ENCODE measurements at regions not wholly inside any gene's neighbourhood (a gene's known extent, or its start where the extent isn't known, plus 50 kb on each side); places are given as distances from the start of the nearest gene placed in this dataset.

DNA sequence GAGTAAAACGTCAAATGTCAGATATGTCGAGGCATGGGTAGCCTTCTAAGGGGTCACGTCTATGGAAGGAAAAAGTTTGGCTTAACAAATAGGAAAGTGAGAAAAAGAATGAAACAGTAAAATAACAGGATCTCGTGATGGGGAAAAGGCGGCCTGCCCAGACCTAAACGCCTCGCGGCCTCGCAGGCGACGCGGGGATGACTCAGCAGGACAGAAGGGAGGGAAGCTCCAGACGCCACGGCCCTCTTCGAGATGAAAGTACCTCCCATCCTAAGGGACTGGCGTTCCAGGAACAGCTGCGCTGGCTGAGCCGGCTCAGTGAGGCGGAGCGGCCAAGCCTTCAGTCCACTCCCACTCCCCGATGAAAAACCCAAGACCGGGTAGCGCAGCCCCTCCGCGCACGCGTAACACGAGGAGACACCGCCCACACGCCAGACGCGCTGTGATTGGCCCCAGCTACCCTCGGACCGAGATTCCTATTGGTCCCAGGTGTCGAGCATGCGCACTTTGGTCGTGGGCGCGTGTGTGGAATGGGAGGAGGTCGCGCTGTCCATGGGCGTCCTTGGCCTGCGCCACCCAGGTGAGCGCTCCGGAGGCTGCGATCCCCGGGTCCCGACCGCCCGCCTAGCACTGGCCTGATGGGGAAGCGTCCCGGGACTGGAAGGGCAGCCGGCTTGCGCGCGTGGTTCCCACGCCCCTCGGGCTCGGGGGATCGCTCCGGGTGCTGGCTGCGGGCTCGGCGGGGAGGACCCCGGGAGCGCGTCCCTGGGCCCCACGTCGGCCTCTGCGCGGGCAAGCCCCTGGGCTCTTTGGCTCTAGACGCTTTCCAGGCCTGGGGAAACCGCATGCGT is 588.5 kb downstream of the MTRR start:
- FAIRE-seq (peak; percentile 93), DNase-seq (ENCODE audit: low spot score) (peak; percentile 99)

DNA sequence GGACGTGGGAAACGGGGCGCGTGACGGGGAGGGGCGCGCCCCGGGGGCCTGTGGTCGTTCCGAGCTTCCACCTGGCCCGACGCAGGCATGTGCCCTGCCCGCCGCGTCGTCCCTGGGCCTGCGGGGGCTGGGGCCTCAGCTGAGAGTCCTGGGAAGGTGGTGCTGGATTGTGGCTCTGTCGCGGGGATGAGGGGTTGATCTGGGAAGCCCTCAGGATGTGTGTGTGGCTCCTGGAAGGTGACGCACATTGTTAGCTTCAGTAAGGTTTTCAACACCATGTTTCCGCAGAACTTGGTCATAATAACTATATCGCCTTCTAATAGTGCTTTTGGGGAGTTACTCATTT is 589.1 kb downstream of the MTRR start:
- DNase-seq (ENCODE audit: low spot score) (peak; percentile 39), FAIRE-seq (no peak)

DNA sequence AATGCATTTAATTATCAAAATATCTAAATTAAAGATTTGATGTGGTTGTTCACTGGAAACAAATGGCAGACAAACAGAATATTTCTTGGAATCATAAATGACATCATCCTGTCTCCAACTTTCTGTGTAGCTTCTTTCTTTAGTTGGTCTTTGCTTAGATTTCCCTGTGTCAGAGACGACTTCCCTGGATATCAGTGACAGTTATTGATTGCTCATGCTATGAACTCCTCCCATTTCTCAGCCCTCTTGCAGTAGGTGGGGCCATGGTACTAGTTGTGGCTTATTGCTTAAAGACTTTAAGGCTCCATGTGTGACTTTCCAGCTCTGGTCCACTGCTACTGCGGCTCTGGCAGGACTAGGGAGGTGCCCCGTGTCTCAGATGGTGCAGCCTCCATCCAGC is 592.6 kb downstream of the MTRR start:
- DNase-seq (ENCODE audit: low spot score) (no peak), FAIRE-seq (no peak)

DNA sequence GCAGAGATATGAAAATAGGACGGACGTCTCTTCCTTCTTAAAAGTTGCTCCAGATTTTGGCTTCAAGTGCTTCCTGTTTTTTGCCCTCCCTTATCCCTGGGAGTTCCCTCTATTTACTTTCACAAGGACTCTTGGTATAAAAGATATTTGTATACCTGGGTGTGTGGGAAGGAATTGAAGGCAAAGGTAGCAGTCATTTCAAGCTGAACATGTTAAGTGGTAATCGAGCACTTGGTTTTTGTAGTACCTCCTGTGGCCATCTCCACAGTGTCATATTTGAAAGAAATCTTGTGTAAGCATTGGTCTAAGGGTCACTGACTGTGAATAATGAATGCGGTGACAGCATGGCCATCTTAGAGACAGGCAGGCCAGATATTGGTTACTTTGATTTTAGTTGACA is 593.6 kb downstream of the MTRR start:
- FAIRE-seq, result no peak

DNA sequence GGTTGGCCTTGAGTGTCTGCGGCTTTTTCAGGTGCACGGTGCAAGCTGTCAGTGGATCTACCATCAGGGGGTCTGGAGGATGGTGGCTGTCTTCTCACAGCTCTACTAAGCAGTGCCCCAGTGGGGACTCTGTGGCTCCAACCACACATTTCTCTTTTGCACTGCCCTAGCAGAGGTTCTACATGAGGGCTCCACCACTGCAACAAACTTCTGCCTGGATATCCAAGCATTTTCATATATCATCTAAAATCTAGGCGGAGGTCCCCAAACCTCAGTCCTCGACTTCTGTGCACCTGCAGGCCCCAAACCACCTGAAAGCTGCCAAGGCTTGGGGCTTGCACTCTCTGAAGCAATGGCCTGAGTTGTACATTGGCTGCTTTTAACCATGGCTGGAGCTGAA is 601.5 kb downstream of the MTRR start:
- FAIRE-seq, result no peak
- no peak for DNase-seq (ENCODE audit: low spot score)

More for the DNA sequence above, 593.6 kb downstream of the MTRR start:
- no peak for DNase-seq (ENCODE audit: low spot score)

DNA sequence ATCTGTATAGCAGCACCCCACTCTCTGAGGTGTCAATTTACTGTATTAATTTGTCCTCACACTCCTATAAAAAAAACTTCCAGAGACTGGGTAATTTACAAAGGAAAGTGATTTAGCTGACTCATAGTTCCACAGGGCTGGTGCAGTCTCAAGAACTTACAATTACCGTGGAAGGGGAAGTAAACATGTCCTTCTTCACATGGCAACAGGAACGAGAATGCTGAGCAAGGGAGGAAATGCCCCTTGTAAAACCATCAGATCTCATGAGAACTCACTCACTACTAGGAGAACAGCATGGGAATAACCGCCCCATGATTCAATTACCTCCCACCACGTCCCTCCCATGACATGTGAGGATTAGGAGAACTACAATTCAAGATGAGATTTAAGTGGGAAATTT is 602.6 kb downstream of the MTRR start:
- no peak for DNase-seq (ENCODE audit: low spot score)
- FAIRE-seq, result no peak

DNA sequence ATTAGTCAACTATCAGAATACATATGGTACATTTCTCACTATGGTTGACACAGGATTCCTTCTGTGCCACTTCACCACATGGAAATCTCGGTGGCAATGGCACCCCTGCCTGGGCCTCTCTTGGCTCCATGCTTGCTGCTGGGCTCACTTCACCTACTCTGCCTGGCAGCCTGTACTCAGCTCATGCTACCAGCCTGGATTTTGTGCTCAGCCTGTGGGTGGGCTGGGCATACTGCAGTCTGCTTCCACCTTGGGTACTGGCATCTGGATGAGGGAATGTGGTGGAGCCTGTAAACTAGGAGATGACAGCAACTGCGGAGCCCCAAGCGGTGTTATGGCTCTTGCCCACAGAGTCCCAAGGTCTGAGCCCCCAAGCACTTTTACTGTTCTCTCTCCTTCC is 604.1 kb downstream of the MTRR start:
- DNase-seq (ENCODE audit: low spot score) (no peak), FAIRE-seq (no peak)

DNA sequence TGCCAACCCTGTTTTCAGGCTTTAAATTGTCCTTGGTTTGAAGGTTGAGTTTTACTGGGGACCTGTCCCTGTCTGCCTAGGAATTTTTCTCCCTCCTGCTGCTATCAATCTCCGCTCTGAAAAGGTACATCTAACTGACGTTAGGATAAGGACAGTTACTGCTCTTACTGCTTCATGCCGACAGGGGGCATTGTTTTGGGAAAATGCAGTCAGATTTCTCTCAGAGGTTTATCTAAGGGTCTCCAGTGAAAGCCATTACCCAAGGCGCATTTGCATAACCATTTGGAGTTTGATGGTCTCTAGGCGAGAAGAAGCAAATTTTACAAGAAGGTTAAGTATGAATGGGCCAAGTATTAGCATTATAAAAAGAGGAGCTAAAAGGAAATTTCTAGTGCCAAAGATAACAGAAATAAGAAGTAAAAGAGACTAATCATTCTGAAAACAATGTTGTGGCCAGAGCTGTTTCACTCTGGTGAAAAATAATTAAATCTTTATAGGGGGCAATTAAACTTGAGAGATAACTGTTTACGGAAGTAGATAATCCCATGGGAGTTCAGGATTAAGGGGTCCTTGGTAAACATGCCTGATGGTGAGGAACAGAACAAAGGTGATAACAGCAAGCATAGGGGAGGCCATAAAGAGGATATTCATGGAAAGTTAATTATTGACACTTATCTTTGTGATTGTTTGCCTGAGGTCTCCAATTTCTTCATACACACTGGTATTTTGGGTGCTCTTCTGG is 605.0 kb downstream of the MTRR start:
- no peak for DNase-seq (ENCODE audit: low spot score)
- FAIRE-seq, result no peak

DNA sequence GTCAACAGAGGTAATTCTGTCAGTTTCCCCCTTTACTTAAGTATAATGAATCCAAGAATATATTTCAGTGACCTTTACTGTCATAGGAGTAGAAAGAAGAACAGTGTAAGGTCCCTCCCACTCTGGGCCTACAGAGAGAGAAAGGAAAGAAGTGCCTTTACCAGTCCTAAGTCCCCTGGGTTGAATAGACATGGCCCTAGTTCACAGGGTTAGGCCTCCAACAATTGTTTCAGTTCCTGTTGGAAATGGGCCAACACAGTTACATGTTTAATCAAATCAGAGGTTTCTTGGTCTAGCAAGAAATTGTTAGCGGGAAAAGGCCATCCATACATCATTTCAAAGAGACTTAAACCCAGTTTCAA is 605.6 kb downstream of the MTRR start:
- no peak for FAIRE-seq
- no peak for DNase-seq (ENCODE audit: low spot score)

DNA sequence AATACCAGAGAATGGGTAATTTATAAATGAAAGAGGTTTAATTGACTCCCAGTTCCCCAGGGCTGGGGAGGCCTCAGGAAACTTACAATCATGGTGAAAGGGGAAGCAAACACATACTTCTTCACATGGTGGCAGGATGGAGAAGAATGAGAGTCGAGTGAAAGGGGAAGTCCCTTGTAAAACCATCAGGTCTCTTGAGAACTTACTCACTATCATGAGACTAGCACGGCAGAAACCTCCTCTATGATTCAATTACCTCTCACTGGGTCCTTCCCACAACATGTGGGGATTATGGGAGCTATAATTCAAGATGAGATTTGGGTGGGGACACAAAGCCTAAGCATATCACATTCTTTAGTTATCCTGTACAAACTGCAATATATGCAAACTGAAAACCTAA is 609.4 kb downstream of the MTRR start:
- no peak for FAIRE-seq
- DNase-seq (ENCODE audit: low spot score), result no peak

DNA sequence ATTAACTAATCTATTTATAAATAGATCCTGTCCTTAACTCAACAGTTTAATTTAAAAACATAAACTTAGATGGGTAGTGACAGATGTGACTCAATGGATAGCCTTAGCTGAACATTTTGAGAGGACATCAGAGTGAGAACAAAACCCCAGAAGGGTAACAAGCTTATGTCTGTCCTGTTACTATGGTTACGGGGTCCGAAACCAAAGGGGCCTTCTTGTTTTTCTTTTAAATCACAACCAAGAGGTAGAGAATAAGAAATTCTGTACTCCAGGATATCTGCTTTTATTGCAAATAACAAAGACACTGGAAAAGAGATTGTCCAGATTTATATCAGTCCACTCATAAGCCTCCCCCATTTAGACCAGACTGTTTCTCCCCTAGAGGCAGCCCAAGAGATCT is 612.1 kb downstream of the MTRR start:
- DNase-seq (ENCODE audit: low spot score), result no peak
- FAIRE-seq, result no peak

DNA sequence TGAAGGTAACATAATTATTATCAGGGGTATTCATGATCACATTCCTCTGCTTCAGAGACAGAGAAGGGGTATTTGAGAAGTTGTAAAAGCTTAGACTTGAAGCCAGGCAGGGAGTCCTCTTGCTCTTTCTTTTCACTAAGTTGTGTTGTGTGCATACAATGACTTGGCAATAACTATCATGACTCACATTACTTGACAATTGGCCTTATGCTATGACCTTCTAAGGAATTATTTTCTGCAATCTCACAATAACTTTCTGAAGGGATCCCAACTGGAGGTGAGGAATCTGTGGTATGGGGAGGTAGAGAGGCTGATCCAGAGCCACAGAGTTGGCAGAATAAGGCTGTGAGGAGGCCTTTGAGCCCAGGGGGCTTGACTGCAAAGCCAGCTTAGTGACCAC is 622.3 kb downstream of the MTRR start:
- no peak for FAIRE-seq
- no peak for DNase-seq (ENCODE audit: low spot score)

DNA sequence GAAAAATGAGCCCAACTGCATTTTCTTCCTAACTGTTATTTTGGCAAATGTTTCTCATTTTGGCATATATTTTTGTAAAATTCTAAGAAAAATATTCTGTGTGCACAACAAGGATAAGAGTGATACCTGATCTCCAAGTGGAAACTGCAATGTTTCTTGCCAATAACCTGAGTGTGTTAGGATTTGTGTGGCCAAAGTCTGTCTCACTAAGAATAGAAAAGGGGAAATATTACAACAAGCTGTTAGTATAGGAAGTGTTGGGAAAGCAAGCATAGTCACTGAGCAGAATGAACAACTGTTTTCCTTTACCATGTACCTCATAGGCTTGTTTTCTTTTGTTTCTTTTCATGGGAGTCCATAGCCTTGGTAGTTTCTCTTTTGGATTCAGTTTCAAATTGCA is 624.2 kb downstream of the MTRR start:
- FAIRE-seq (no peak), DNase-seq (ENCODE audit: low spot score) (no peak)

DNA sequence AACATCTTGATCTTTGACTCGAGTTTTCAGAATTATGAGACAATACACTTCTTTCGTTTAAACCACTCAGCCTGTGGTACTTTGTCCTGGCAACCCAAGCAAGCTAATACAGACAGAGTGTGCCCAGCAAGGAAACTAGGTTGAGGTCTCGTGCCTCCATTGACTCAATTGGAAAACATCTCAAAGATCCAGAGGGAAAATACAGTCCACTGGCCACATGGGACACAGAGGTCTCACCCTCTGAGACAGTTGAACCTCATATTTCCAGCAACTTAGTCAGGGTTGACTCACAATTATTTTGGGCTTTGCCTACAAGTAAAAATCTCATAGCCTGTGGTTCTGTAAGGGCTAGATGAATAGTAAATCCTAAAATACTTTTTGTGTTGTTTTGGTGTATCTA is 631.5 kb downstream of the MTRR start:
- DNase-seq (ENCODE audit: low spot score) (no peak), FAIRE-seq (no peak)

DNA sequence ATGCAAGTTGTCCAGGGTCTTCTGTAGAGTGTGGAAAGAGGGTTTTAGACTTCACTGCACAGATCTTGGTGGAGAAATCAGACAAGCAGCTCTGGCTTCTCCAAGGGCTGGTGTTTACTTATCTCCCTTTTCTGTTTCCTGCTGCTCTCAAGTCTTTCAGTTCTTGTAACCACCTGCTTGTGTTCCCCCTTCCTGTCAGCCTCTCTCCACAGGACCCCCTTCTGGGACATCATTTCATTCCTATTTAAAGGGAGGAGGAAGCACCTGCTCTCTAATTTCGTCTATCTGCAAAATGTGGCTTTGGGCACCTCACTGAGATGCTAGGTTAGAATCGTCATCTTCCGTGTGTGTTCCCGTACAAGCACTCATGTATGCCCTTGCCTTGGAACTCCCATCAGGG is 636.2 kb downstream of the MTRR start:
- DNase-seq (ENCODE audit: low spot score) (no peak), FAIRE-seq (no peak)

DNA sequence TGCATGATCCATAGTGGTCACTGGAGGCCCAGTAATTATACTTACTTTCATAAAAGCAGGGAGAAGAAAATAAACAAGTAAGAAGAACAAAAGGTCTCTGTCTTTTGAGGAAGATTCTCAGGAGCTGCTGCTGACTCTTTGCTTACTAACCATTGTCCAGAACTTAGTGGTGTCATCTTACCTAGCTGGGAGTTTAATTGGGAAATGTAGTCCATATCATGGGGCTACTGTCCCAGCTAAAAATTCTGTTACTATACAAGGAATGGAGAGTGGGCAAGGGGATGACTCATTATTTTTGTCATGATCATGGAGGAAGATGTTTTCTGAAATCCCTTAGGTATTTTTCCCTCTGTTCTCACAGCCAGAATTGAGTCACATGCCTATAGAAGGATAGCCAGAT is 639.3 kb downstream of the MTRR start:
- DNase-seq (ENCODE audit: low spot score) (no peak), FAIRE-seq (no peak)

DNA sequence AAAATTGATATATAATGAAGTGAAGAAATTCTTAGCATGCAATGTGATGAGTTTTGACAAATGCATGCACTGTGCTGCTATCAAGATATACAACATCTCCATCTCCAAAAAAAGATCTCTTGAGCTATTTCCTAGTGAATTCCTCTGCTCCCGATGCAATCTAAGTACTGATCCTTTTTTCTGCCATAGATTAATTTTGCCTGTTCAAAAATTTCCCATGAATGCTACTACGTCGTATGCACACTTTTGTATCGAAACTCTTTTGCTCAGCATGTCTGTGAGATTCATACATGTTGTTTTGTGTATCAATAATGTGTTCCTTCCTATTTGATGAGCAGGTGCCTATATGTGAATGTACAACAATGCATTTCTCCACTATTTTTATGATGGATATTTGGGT is 647.4 kb downstream of the MTRR start:
- DNase-seq (ENCODE audit: low spot score), result peak; percentile 39
- FAIRE-seq, result no peak

DNA sequence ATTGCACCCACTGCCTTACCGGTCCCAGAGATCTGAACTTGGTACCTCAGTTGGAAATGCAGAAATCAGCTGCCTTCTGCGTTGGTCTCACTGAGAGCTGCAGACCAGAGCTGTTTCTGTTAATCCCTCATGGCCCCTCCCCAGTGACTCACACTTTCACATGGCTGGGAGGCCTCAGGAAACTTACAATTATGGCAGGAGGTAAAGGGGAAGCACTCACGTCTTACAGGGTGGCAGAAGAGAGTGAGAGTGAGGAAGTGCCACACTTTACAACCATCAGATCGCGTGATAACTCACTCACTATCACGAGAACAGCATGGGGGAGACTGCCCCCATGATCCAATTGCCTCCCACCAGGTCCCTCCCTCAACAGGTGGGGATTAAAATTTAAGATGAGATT is 648.5 kb downstream of the MTRR start:
- DNase-seq (ENCODE audit: low spot score), result peak; percentile 28
- FAIRE-seq, result peak; percentile 85

DNA sequence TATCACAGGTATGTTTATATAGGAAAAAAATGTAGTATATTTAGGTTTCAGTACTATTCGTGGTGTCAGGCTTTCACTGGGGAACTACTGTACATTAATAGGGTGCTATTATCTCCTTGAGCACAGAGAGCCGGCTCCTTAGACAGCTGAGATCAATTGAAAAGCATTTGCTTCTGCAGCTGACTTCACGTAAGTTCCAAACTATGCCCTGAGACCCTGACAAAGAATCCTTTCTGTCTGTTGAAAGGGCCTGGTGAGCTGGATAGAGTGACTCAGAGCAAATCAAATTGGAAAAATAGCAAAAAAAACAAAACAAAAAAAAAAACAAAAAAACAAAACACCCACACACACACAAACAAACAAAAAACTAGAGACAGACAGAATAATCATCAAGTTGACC is 652.0 kb downstream of the MTRR start:
- FAIRE-seq, result no peak
- DNase-seq (ENCODE audit: low spot score), result no peak

DNA sequence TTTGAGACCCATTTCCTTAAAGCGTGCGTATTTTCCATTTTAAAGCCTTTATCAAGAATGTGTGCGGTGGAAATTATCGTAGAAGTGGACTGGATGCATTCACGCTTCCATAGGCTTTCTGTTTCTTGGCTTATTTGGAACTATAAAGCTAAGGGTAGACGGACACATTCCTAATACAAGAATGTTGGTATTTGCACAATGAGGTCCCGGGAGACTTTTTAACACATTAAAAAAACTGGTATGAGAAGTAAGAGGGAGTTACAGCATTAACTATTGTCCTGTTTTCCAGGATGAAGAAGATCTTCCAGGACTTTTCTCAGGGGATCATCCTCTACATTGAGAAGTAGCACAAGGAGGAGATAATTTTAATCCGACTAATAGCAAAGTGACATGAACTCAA is 653.0 kb downstream of the MTRR start:
- DNase-seq (ENCODE audit: low spot score) (no peak), FAIRE-seq (no peak)

DNA sequence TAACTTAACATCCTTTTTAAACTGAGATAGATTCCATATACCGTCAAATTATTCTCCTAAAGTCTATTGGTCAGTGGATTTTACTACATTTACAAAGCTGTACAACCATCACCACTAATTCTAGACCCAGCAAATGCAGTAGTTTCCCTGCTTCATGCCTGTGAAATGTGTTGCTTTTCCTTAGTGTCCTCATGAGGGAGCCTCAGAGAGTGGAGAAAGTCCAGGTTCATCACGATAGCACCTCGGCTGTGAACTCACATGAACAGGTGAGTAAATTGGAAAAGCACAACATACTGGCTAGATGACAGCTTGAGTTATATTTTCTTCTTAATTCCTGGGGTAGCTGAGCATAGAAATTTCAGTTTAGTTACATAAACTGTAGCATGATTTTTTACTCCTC is 653.7 kb downstream of the MTRR start:
- DNase-seq (ENCODE audit: low spot score) (no peak), FAIRE-seq (no peak)

DNA sequence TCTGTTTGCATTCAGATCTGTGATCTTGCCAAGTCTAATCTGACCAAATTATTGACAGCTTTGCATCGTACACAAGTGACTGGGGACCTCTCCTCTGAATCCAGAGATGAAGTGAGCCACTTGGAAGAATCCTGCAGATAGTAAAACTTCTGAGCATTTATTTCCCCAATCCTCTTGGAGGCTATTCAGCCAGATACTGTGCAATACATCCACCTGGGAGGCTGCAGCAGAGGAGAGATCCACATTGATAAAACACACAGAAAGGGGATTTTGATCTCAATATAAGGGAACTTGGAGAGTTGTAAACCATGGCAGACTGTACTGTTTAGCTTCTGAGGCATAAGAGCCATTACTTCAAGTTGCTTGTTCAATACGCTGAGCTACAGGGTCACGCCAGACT is 654.6 kb downstream of the MTRR start:
- FAIRE-seq (no peak), DNase-seq (ENCODE audit: low spot score) (no peak)

DNA sequence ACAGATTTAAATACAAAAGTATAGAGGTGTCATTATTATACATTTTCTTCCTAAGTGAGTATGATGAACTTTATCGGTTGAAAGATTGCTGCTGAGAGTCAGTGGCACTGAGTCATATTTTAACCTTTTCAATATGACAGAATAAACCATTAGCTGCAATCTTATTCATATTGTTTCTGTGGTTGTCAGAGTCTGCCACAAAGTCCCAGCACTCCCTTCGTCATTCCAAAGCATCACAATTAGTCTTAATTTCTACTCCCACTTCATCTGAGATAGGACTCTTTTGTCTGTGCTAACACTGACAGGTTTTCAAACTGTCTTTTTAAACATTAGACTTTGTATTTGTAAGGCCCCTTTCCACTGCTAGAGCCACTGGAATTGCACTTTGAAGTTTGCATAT is 656.9 kb downstream of the MTRR start:
- FAIRE-seq, result no peak
- DNase-seq (ENCODE audit: low spot score), result no peak

All from urothelium cell line (cell line).